GM03348 (cell line): ENCODE measurements at regions not wholly inside any gene's neighbourhood (a gene's known extent, or its start where the extent isn't known, plus 50 kb on each side); places are given as distances from the start of the nearest gene placed in this dataset.
"Not testable (repeated sequence)": the region's sequence is repeated elsewhere in the genome, so short reads cannot be mapped to it uniquely, and the experiment has no call there.

Experiments
- DNase-seq: peaks from one replicate; pipeline ENCODE4 v3.0.0; 2012; ENCODE audit warnings: low spot score

- no peak for DNase-seq
These were observed 489.6 kb downstream of the TTLL7 start for GRCh38 chr1:83509301-83509781.

GRCh38 chr1:83508485-83509151, 490.3 kb downstream of the TTLL7 start:
- DNase-seq, result peak; percentile 55

GRCh38 chr1:83505148-83505547, 493.8 kb downstream of the TTLL7 start:
- DNase-seq, result no peak

GRCh38 chr1:83503153-83503552, 495.8 kb downstream of the TTLL7 start:
- no peak for DNase-seq

GRCh38 chr1:83500987-83501591, 497.8 kb downstream of the TTLL7 start:
- DNase-seq, result no peak

- DNase-seq, result no peak
These were observed 498.4 kb downstream of the TTLL7 start for GRCh38 chr1:83500531-83500930.

- no peak for DNase-seq
These were observed 498.9 kb downstream of the TTLL7 start for GRCh38 chr1:83499998-83500397.

- DNase-seq, result no peak
These were observed 501.4 kb downstream of the TTLL7 start for GRCh38 chr1:83497563-83497962.

- DNase-seq, result no peak
These were observed 503.4 kb downstream of the TTLL7 start for GRCh38 chr1:83495560-83495959.

GRCh38 chr1:83493633-83494032, 505.3 kb downstream of the TTLL7 start:
- DNase-seq, result no peak

- no peak for DNase-seq
These were observed 507.0 kb downstream of the TTLL7 start for GRCh38 chr1:83491930-83492329.

GRCh38 chr1:83490988-83491387, 507.9 kb downstream of the TTLL7 start:
- DNase-seq, result no peak

- not testable (repeated sequence) for DNase-seq
These were observed 510.8 kb downstream of the TTLL7 start for GRCh38 chr1:83488105-83488504.

GRCh38 chr1:83487460-83487859, 511.5 kb downstream of the TTLL7 start:
- not testable (repeated sequence) for DNase-seq

GRCh38 chr1:83485314-83486019, 513.5 kb downstream of the TTLL7 start:
- not testable (repeated sequence) for DNase-seq

- not testable (repeated sequence) for DNase-seq
These were observed 517.6 kb downstream of the TTLL7 start for GRCh38 chr1:83481284-83481683.

- not testable (repeated sequence) for DNase-seq
These were observed 519.2 kb downstream of the TTLL7 start for GRCh38 chr1:83479591-83480239.

GRCh38 chr1:83478127-83478526, 520.8 kb downstream of the TTLL7 start:
- DNase-seq, result not testable (repeated sequence)

- DNase-seq, result not testable (repeated sequence)
These were observed 522.4 kb downstream of the TTLL7 start for GRCh38 chr1:83476518-83476917.

GRCh38 chr1:83474946-83475345, 524.0 kb downstream of the TTLL7 start:
- DNase-seq, result not testable (repeated sequence)

GRCh38 chr1:83473986-83474385, 524.9 kb downstream of the TTLL7 start:
- DNase-seq, result not testable (repeated sequence)

GRCh38 chr1:83472066-83472465, 526.9 kb downstream of the TTLL7 start:
- DNase-seq, result not testable (repeated sequence)
